GM18505 (cell line): ENCODE measurements at regions not wholly inside any gene's neighbourhood (a gene's known extent, or its start where the extent isn't known, plus 50 kb on each side); places are given as distances from the start of the nearest gene placed in this dataset.

Source experiments
- ATAC-seq: cut with Tn5 transposase; IDR thresholded peaks from one replicate; pipeline ENCODE4 v1.9.1; 2021; ENCODE audit not compliant: unreplicated experiment
- POLR2A ChIP-seq: IDR thresholded peaks from 4 replicates; pipeline ENCODE4 v1.6.1; 2011; ENCODE audit warnings: borderline replicate concordance; ENCODE audit not compliant: insufficient read depth, insufficient read length; ENCODE audit errors: extremely low read depth

DNA sequence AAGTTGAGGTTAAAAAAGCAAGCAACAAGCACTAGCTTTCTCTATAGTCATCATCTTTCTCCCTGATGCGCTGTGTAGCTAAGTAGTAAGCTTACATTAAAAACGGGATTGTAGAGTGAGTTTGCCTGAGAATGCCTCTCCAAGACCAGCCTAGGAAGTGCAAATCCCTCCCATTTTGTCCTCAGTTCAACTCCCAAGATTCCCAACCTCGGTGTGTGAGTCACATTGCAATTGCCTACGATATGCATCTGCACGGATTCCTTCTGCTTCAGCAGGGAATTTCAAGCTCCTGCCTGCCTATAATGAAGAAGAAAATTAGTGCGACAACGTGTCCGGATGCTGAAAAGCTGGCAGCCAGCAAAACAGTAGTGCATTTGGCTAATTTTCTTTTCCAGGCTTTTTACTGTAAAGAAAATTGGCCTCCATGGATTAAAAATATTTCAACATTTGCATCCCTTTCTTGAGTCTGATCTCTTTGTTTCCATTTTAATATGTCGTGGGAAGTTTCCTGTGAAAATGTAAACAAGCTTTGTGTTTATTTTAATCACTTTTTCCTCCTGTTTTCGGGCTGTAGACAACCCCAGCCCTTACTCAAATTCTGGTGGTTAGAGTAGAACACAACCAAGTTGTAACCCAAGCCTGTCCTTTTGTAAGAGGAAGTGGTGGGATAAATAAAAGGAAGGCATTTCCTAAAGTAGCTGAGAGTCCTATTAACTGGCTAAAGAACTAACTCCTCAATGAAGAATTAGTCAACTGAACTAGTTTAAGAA, 58.4 kb upstream of the TET2 start:
- no peak for ATAC-seq
- TF ChIP-seq POLR2A = no peak

DNA sequence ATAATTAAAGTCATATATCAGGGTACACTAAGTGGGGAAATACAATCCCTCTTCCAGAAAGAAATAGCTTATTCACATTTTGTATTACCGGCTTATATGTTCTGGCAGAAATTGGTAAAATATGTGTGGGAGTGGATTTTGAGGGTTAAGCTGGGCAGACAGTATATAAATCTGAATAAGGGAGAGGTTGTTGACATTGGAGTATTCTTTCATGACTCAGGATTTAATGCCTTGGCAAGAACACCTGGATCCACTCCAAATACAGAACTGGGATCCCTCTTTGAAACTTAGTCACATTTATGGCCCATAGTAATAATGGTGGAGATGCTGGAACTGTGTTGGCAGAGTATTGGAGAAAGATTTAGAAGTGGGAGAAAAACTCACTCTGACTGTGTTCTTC, 54.3 kb upstream of the TET2 start:
- no peak for TF ChIP-seq POLR2A
- no peak for ATAC-seq

DNA sequence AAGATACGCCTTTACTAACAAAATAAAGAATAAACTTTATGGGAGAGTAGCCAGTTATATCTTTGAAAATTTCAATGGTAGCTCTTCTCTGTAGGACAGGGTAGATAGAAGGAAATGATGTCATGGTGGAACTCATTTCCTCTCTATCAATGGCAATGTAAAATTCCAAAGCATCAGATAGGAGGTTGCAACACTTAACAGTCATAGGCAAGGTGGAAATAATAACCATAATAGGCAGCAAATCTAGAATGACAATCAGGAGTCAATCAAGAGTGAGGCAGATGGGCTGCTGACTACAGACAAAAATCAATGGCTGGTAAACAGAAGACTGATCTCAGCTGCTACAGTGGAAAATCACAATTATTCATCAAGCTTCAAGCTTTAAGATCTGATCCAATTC, 53.9 kb upstream of the TET2 start:
- no peak for TF ChIP-seq POLR2A
- ATAC-seq = no peak

DNA sequence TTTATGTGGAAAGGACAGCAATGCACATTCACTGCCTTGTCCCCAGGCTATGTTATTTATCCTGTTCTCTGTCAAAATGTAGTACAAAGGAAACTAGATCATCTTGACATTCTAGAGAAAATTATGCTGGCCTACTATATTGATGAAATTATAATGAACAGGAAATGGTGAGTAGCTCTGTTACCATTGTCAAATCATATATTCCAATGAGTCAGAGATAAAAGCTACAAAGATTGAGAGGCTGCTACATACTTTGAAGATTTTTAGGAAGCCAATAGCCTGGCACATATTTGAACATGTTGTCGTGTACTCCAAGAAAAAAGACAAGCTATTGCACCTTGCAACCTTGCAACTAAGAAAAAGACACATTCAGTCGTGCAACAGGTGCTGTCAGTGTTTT, 52.7 kb upstream of the TET2 start:
- no peak for ATAC-seq
- TF ChIP-seq POLR2A = no peak
